ENCODE measurements at regions not wholly inside any gene's neighbourhood (a gene's known extent, or its start where the extent isn't known, plus 50 kb on each side); places are given as distances from the start of the nearest gene placed in this dataset.

- FAIRE-seq (no peak), DNase-seq (ENCODE audit: low read depth in 1 of 2, low spot score in 2 of 2) (no peak)
- H3K4me2 ChIP-seq (ENCODE audit: insufficient read depth in 1 of 2, low read depth in 2 of 2, low read length in 2 of 2): no peak overlapping the region
- no peaks in the 10 kb centered on the region for H3K79me1 ChIP-seq (ENCODE audit: low read depth, low read length)
- H4K8ac ChIP-seq (ENCODE audit: extremely low read depth, insufficient read depth, low read length): no peak overlapping the region
- ChIA-PET POLR2A (ENCODE audit: partially characterized antibody) (no interaction called here), CTCF (ENCODE audit: partially characterized antibody) (no interaction called here)
- 94% methylated on average over 1 of the region's 1 CpG; no CpG with 5 or more reads in 1 of the 2 experiments for WGBS, 2 experiments (ENCODE audit: extremely low coverage in 1 of 2, insufficient coverage in 1 of 2, insufficient read length in 1 of 2, insufficient replicate concordance in 2 of 2, low coverage in 1 of 2, low lambda C conversion rate in 2 of 2, missing lambda C conversion rate in 1 of 2)
- H2BK5ac ChIP-seq (ENCODE audit: low read depth, low read length): no peak overlapping the region
- H2BK12ac ChIP-seq (ENCODE audit: low read depth, low read length): no peak overlapping the region
- H2BK20ac ChIP-seq (ENCODE audit: low read length): no peak overlapping the region
- H3K79me2 ChIP-seq (ENCODE audit: control insufficient read depth in 1 of 2, insufficient read depth in 2 of 2, low read length in 2 of 2): no peaks in the 10 kb centered on the region
- H2AFZ ChIP-seq (ENCODE audit: low read length): no peak overlapping the region
- H3K27me3 ChIP-seq (replicated peaks in 1 of 4; ENCODE audit: control insufficient read depth in 3 of 4, extremely low read depth in 1 of 4, insufficient read depth in 3 of 4, low read length in 3 of 4): no peaks in the 10 kb centered on the region
- no peaks in the 10 kb centered on the region for H4K20me1 ChIP-seq (replicated peaks in 1 of 2; ENCODE audit: control insufficient read depth in 1 of 2, insufficient read depth in 2 of 2, low read length in 2 of 2)
- H3K14ac ChIP-seq (ENCODE audit: insufficient read length): no peak overlapping the region
- H3K36me3 ChIP-seq (ENCODE audit: control insufficient read depth in 2 of 4, insufficient read depth in 4 of 4, low read length in 3 of 4): no peaks in the 10 kb centered on the region
- H3K23me2 ChIP-seq (ENCODE audit: low read depth, low read length): no peaks in the 10 kb centered on the region
- no peak overlapping the region for H3K27ac ChIP-seq (ENCODE audit: low read depth, low read length)
- H3K18ac ChIP-seq (ENCODE audit: extremely low read depth, low read length): no peak overlapping the region
- no peak overlapping the region for H3K4me3 ChIP-seq (ENCODE audit: extremely low read depth in 1 of 4, insufficient read depth in 2 of 4, low read depth in 3 of 4, low read length in 4 of 4)
- H4K5ac ChIP-seq (ENCODE audit: insufficient read length, low read depth, low read length): no peak overlapping the region
- no peak overlapping the region for H3K23ac ChIP-seq (ENCODE audit: insufficient read length)
- H2AK5ac ChIP-seq (ENCODE audit: low read depth, low read length): no peak overlapping the region
- H3K9me3 ChIP-seq (ENCODE audit: insufficient read depth in 2 of 2, low read depth in 1 of 2, low read length in 1 of 2): peaks cover 12 to 17% of the 10 kb centered on the region in 2 experiments; a peak in 3 of 4 replicates
- no peak overlapping the region for H4K91ac ChIP-seq (replicated peaks; ENCODE audit: insufficient read length, low read length)
- no peak overlapping the region for H3K9ac ChIP-seq (replicated peaks in 1 of 4; ENCODE audit: extremely low read depth in 1 of 4, low read depth in 3 of 4, low read length in 3 of 4)
- no peak overlapping the region for H2BK120ac ChIP-seq (replicated peaks; ENCODE audit: low read depth, low read length)
- no peak overlapping the region for H2BK15ac ChIP-seq (ENCODE audit: low read length)
- H3K4ac ChIP-seq (replicated peaks; ENCODE audit: insufficient read length, low read depth, low read length): no peak overlapping the region
- no peaks in the 10 kb centered on the region for H3K4me1 ChIP-seq (replicated peaks in 1 of 4; ENCODE audit: control insufficient read depth in 3 of 4, insufficient read depth in 4 of 4, low read length in 3 of 4)
- H3K56ac ChIP-seq (replicated peaks; ENCODE audit: insufficient read length, low read depth, low read length): no peak overlapping the region
- TF ChIP-seq KDM4A (IDR thresholded peaks at IDR 0.05; ENCODE audit: low read depth, low read length, severe bottlenecking) (no peak), BACH1 (IDR thresholded peaks at IDR 0.05; ENCODE audit: low read length) (no peak), RBBP5 (IDR thresholded peaks at IDR 0.05; ENCODE audit: borderline replicate concordance, low read depth, low read length) (no peak), HDAC6 (IDR thresholded peaks at IDR 0.05; ENCODE audit: low read depth, low read length) (no peak), KDM1A (IDR thresholded peaks at IDR 0.05; ENCODE audit: borderline replicate concordance, low read length) (no peak), EP300 (IDR thresholded peaks at IDR 0.05; ENCODE audit: borderline replicate concordance in 1 of 2, low read depth in 2 of 2, low read length in 2 of 2) (no peak), EGR1 (IDR thresholded peaks at IDR 0.05; ENCODE audit: borderline replicate concordance, low read depth, low read length) (no peak), CTCF (IDR thresholded peaks at IDR 0.05; ENCODE audit: control extremely low read depth in 1 of 3, insufficient read depth in 1 of 3, low read depth in 1 of 3, low read length in 3 of 3) (no peak), RNF2 (IDR thresholded peaks at IDR 0.05; ENCODE audit: borderline replicate concordance, low read depth, low read length, missing control alignments, poor library complexity, severe bottlenecking) (no peak), PHF8 (conservative IDR thresholded peaks at IDR 0.05; ENCODE audit: low read depth, low read length) (no peak)
- TF ChIP-seq, protein P1, sequence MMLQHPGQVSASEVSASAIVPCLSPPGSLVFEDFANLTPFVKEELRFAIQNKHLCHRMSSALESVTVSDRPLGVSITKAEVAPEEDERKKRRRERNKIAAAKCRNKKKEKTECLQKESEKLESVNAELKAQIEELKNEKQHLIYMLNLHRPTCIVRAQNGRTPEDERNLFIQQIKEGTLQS (IDR thresholded peaks at IDR 0.05; ENCODE audit: insufficient read depth, low read depth, low read length): no peak
Observed at GRCh38 chr6:148059869-148060268, 282.8 kb upstream of the SASH1 start.

All from H1 (cell line).